Panc1 (cell line): ENCODE measurements at regions not wholly inside any gene's neighbourhood (a gene's known extent, or its start where the extent isn't known, plus 50 kb on each side); places are given as distances from the start of the nearest gene placed in this dataset.

Experiments used
- ATAC-seq: fragments of 200-7000 bp; cut with Tn5 transposase; 2 replicates; pipeline ENCODE4 v1.9.1; 2020; ENCODE audit warnings: mild to moderate bottlenecking, moderate library complexity
- BruUV-seq: library from RNA; stranded (reverse); fragments of 400-500 nt; replicated peaks from 2 replicates; lab custom pipeline; 2021; lab: Mats Ljungman, UMichigan
- CTCF ChIA-PET: fragments of 300-600 bp; sonication (Branson Sonifier 250); formaldehyde crosslinking; loops from one replicate; lab custom pipeline; 2022; ENCODE audit warnings: antibody characterized with exemption; lab: Charles Lee
- POLR2A ChIA-PET: fragments of 300-600 bp; sonication (Branson Sonifier 250); formaldehyde crosslinking; loops from one replicate; lab custom pipeline; 2022; ENCODE audit warnings: antibody characterized with exemption; lab: Charles Lee
- DNase-seq: peaks from one replicate; pipeline ENCODE4 v3.0.0-alpha.2; 2010; ENCODE audit warnings: low read depth, low spot score
- H3K27ac ChIP-seq: 2 replicates; pipeline ENCODE4 v1.5.1; 2011; ENCODE audit warnings: mild to moderate bottlenecking, low read length, inconsistent platforms
- H3K27me3 ChIP-seq: fragments of 200-500 bp; sonication (Bioruptor generic); 2 replicates; pipeline ENCODE4 v1.6.0; 2014; ENCODE audit warnings: low read length, inconsistent platforms; ENCODE audit not compliant: control insufficient read depth, insufficient read depth
- H3K36me3 ChIP-seq: fragments of 200-500 bp; sonication (Bioruptor generic); 2 replicates; pipeline ENCODE4 v1.5.1; 2014; ENCODE audit warnings: inconsistent platforms, mild to moderate bottlenecking, low read length, moderate library complexity; ENCODE audit not compliant: control insufficient read depth, insufficient read depth
- H3K4me1 ChIP-seq: 2 replicates; pipeline ENCODE4 v1.5.1; 2011; ENCODE audit warnings: inconsistent platforms, mild to moderate bottlenecking, low read length, moderate library complexity; ENCODE audit not compliant: control insufficient read depth, insufficient read depth
- H3K4me3 ChIP-seq, 2 experiments: 2 replicates each; pipeline ENCODE4 v1.5.1; 2011 to 2012; ENCODE audit warnings: low read depth in 2 of 2, low read length in 2 of 2, mild to moderate bottlenecking in 2 of 2, inconsistent platforms in 1 of 2, moderate library complexity in 1 of 2
- H3K9me3 ChIP-seq: fragments of 200-500 bp; sonication (Bioruptor generic); 2 replicates; pipeline ENCODE4 v1.5.1; 2014; ENCODE audit warnings: low read depth, mild to moderate bottlenecking, inconsistent platforms, low read length, moderate library complexity; ENCODE audit not compliant: control insufficient read depth, insufficient read depth
- POLR2AphosphoS5 ChIP-seq: IDR thresholded peaks from 2 replicates; pipeline ENCODE4 v1.6.1; 2012; ENCODE audit warnings: mild to moderate bottlenecking, low read depth, low read length, moderate library complexity
- SIN3A ChIP-seq: IDR thresholded peaks from 2 replicates; pipeline ENCODE4 v1.6.1; 2012; ENCODE audit warnings: low read depth, mild to moderate bottlenecking, low read length, moderate library complexity, borderline replicate concordance; ENCODE audit not compliant: insufficient read depth
- TCF7L2 ChIP-seq: IDR thresholded peaks from 2 replicates; pipeline ENCODE4 v1.6.1; 2011; ENCODE audit warnings: mild to moderate bottlenecking, low read depth, low read length, inconsistent platforms
- in situ Hi-C: cut with HindIII; loops from 2 replicates; pipeline ENCODE4 v1.10.0; 2016; ENCODE audit warnings: low sequenced_read_pairs, low pct_unique_long_range_greater_than_20kb
- intact Hi-C: fragments of 100-400 bp; cut with micrococcal nuclease; formaldehyde crosslinking; loops from one replicate; pipeline ENCODE4 v1.10.0; 2022; ENCODE audit not compliant: unreplicated experiment
- TF ChIP-seq, protein P1 (sequence below): fragments of 450-650 bp; IDR thresholded peaks from 2 replicates; pipeline ENCODE4 v1.5.1; 2017; ENCODE audit warnings: mild to moderate bottlenecking
- TF ChIP-seq, protein P2 (sequence below), 2 experiments: IDR thresholded peaks; 2 replicates each; pipeline ENCODE4 v1.6.1; 2011 to 2012; ENCODE audit warnings: low read depth in 2 of 2, control low read depth in 1 of 2, low read length in 1 of 2, mild to moderate bottlenecking in 1 of 2, moderate library complexity in 1 of 2; ENCODE audit not compliant: insufficient read depth in 1 of 2

- intact Hi-C loops (no loop called here), in situ Hi-C loops (no loop called here)
- CTCF ChIA-PET = no interaction called here
- POLR2A ChIA-PET = no interaction called here
- H3K9me3 ChIP-seq = no peaks in the 10 kb centered on the region
- H3K36me3 ChIP-seq = no peaks in the 10 kb centered on the region
- no peak overlapping the region for H3K4me3 ChIP-seq
- no peak for ATAC-seq
- no peaks in the 10 kb centered on the region for H3K27me3 ChIP-seq
- BruUV-seq = no TSS peak
- no peak overlapping the region for H3K27ac ChIP-seq
- DNase-seq = no peak
- H3K4me1 ChIP-seq = no peaks in the 10 kb centered on the region
- TF ChIP-seq SIN3A (no peak), POLR2AphosphoS5 (no peak), TCF7L2 (no peak)
- TF ChIP-seq, protein P1, sequence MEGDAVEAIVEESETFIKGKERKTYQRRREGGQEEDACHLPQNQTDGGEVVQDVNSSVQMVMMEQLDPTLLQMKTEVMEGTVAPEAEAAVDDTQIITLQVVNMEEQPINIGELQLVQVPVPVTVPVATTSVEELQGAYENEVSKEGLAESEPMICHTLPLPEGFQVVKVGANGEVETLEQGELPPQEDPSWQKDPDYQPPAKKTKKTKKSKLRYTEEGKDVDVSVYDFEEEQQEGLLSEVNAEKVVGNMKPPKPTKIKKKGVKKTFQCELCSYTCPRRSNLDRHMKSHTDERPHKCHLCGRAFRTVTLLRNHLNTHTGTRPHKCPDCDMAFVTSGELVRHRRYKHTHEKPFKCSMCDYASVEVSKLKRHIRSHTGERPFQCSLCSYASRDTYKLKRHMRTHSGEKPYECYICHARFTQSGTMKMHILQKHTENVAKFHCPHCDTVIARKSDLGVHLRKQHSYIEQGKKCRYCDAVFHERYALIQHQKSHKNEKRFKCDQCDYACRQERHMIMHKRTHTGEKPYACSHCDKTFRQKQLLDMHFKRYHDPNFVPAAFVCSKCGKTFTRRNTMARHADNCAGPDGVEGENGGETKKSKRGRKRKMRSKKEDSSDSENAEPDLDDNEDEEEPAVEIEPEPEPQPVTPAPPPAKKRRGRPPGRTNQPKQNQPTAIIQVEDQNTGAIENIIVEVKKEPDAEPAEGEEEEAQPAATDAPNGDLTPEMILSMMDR = no peak
- TF ChIP-seq, protein P2, sequence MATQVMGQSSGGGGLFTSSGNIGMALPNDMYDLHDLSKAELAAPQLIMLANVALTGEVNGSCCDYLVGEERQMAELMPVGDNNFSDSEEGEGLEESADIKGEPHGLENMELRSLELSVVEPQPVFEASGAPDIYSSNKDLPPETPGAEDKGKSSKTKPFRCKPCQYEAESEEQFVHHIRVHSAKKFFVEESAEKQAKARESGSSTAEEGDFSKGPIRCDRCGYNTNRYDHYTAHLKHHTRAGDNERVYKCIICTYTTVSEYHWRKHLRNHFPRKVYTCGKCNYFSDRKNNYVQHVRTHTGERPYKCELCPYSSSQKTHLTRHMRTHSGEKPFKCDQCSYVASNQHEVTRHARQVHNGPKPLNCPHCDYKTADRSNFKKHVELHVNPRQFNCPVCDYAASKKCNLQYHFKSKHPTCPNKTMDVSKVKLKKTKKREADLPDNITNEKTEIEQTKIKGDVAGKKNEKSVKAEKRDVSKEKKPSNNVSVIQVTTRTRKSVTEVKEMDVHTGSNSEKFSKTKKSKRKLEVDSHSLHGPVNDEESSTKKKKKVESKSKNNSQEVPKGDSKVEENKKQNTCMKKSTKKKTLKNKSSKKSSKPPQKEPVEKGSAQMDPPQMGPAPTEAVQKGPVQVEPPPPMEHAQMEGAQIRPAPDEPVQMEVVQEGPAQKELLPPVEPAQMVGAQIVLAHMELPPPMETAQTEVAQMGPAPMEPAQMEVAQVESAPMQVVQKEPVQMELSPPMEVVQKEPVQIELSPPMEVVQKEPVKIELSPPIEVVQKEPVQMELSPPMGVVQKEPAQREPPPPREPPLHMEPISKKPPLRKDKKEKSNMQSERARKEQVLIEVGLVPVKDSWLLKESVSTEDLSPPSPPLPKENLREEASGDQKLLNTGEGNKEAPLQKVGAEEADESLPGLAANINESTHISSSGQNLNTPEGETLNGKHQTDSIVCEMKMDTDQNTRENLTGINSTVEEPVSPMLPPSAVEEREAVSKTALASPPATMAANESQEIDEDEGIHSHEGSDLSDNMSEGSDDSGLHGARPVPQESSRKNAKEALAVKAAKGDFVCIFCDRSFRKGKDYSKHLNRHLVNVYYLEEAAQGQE (IDR thresholded peaks at IDR 0.05; ENCODE audit: insufficient read depth in 1 of 2, low read depth in 2 of 2, low read length in 1 of 2) = no peak
These were observed 904.8 kb upstream of the CHAC2 start for GRCh38 chr2:52862801-52863200.

DNA sequence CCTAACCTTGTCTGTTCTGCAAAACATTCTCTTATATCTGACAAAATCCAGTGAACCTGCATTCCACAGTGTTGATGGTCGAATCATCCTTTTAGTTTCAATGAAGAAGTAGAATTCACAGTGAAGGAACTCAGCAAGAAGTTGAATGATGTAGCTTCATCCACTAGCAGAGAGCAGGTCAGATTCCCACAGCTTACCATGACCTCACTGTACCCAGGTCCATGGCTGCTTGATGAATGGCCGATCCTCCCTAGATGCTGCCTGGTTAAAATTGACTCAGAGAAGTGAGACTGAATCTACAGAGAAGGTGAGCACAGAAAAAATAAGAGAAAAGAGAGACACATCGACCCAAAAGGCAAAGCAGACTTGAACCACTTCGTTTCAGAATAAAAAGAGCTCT, 906.0 kb upstream of the CHAC2 start:
- TF ChIP-seq TCF7L2 (no peak), SIN3A (no peak), POLR2AphosphoS5 (no peak)
- TF ChIP-seq, protein P1 = no peak
- TF ChIP-seq, protein P2 (IDR thresholded peaks at IDR 0.05; ENCODE audit: insufficient read depth in 1 of 2, low read depth in 2 of 2, low read length in 1 of 2) = no peak
- POLR2A ChIA-PET = no interaction called here
- in situ Hi-C loops = no loop called here

More for the DNA sequence above, 906.0 kb upstream of the CHAC2 start:
- no peaks in the 10 kb centered on the region for H3K36me3 ChIP-seq
- H3K4me1 ChIP-seq = no peaks in the 10 kb centered on the region
- intact Hi-C loops = no loop called here
- DNase-seq (no peak), ATAC-seq (no peak)
- H3K27me3 ChIP-seq = no peaks in the 10 kb centered on the region
- no TSS peak for BruUV-seq
- no peak overlapping the region for H3K4me3 ChIP-seq
- no peaks in the 10 kb centered on the region for H3K9me3 ChIP-seq
- H3K27ac ChIP-seq = no peak overlapping the region
- CTCF ChIA-PET = no interaction called here
